ENCODE measurements at regions not wholly inside any gene's neighbourhood (a gene's known extent, or its start where the extent isn't known, plus 50 kb on each side); places are given as distances from the start of the nearest gene placed in this dataset.

DNA sequence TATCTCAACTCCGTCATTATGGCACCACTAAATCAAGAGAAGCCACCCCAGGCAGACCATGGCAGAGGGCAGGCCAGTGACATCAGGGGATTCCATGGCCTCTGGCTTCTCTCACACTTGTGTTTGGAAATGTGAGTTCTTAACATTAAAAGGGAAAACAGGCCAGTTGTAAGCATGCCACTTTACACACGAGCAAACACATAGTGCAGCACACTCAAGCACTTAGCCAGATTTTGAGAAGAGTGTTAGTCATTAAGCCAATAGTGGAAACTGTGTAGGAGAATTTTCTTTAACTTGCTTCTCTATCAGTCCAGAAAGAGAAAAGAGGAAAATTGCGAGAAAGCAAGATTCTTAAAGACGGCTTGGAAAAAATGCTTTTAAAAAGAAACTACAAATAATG, 401.5 kb downstream of the TDRD3 start:
- no peak for FAIRE-seq

DNA sequence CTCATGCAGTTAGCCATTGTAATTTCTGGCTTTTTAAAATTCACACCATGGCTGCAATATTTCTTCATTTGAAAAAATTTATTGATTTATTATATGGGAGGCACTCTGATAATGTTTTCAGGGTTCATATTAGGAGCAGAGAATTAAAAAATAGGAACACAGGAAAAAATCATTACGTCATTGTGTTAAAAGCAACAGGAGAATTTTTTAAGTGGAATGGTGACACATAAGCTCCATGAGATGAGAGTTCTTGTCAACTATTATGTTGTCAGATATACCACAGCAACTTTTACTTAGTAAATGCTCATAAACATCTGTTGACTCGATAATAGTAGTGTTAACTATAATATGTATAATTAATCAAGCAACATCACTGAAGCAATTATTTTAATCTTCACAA, 400.1 kb downstream of the TDRD3 start:
- TF ChIP-seq, protein P1, sequence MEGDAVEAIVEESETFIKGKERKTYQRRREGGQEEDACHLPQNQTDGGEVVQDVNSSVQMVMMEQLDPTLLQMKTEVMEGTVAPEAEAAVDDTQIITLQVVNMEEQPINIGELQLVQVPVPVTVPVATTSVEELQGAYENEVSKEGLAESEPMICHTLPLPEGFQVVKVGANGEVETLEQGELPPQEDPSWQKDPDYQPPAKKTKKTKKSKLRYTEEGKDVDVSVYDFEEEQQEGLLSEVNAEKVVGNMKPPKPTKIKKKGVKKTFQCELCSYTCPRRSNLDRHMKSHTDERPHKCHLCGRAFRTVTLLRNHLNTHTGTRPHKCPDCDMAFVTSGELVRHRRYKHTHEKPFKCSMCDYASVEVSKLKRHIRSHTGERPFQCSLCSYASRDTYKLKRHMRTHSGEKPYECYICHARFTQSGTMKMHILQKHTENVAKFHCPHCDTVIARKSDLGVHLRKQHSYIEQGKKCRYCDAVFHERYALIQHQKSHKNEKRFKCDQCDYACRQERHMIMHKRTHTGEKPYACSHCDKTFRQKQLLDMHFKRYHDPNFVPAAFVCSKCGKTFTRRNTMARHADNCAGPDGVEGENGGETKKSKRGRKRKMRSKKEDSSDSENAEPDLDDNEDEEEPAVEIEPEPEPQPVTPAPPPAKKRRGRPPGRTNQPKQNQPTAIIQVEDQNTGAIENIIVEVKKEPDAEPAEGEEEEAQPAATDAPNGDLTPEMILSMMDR (IDR thresholded peaks at IDR 0.05; ENCODE audit: borderline replicate concordance, extremely low read depth, insufficient read depth) = no peak
- Histone ChIP-seq H3K9ac (ENCODE audit: low read length in 3 of 3) (no peak overlapping the region), H3K27me3 (ENCODE audit: control insufficient read depth, insufficient read depth, low read length) (no peaks in the 10 kb centered on the region), H3K9me3 (ENCODE audit: control insufficient read depth in 2 of 3, insufficient read depth in 1 of 3, low read length in 3 of 3) (no peaks in the 10 kb centered on the region), H3K27ac (ENCODE audit: low read depth in 2 of 2, low read length in 2 of 2) (no peak overlapping the region), H3K4me3 (ENCODE audit: low read length in 3 of 3) (no peak overlapping the region), H3K36me3 (ENCODE audit: control insufficient read depth in 2 of 3, insufficient read depth in 3 of 3, low read length in 3 of 3) (no peaks in the 10 kb centered on the region), H3K4me1 (ENCODE audit: control insufficient read depth in 2 of 3, insufficient read depth in 2 of 3, low read depth in 1 of 3, low read length in 3 of 3) (no peaks in the 10 kb centered on the region)
- intact Hi-C loops (cut with DNase I) = no loop called here
- no peak for DNase-seq
- FAIRE-seq = no peak

More for the DNA sequence above, 401.5 kb downstream of the TDRD3 start:
- intact Hi-C loops (cut with DNase I) = no loop called here
- H3K27ac ChIP-seq (ENCODE audit: low read depth in 2 of 2, low read length in 2 of 2) = no peak overlapping the region
- H3K9ac ChIP-seq (ENCODE audit: low read length in 3 of 3) = no peak overlapping the region
- no peak for DNase-seq
- H3K9me3 ChIP-seq (ENCODE audit: control insufficient read depth in 2 of 3, insufficient read depth in 1 of 3, low read length in 3 of 3) = no peaks in the 10 kb centered on the region
- no peaks in the 10 kb centered on the region for H3K4me1 ChIP-seq (ENCODE audit: control insufficient read depth in 2 of 3, insufficient read depth in 2 of 3, low read depth in 1 of 3, low read length in 3 of 3)
- H3K36me3 ChIP-seq (ENCODE audit: control insufficient read depth in 2 of 3, insufficient read depth in 3 of 3, low read length in 3 of 3) = no peaks in the 10 kb centered on the region
- H3K4me3 ChIP-seq (ENCODE audit: low read length in 3 of 3) = no peak overlapping the region
- no peaks in the 10 kb centered on the region for H3K27me3 ChIP-seq (ENCODE audit: control insufficient read depth, insufficient read depth, low read length)
- TF ChIP-seq, protein P1 (IDR thresholded peaks at IDR 0.05; ENCODE audit: borderline replicate concordance, extremely low read depth, insufficient read depth) = no peak

DNA sequence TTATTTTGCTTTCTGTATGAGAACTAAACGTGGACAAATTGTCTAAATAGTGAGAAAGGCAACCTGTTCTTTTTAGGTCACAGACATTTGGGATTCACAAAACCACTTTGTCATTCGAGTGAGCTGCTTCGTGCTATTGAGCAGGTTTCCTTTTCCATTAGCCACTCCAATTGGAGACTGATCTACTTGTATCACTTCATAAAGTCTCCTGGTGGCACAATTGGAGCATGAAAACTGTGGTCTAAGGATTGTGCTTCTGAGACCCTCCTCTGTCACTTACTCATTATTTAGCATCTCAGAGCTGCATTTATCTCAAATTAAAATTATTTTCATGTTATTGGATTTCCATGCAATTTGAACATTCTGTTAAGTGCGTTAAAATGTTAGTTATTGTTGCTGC, 397.7 kb downstream of the TDRD3 start:
- Histone ChIP-seq H3K4me3 (ENCODE audit: low read length in 3 of 3) (no peak overlapping the region), H3K27ac (ENCODE audit: low read depth in 2 of 2, low read length in 2 of 2) (no peak overlapping the region), H3K36me3 (ENCODE audit: control insufficient read depth in 2 of 3, insufficient read depth in 3 of 3, low read length in 3 of 3) (no peaks in the 10 kb centered on the region), H3K4me1 (ENCODE audit: control insufficient read depth in 2 of 3, insufficient read depth in 2 of 3, low read depth in 1 of 3, low read length in 3 of 3) (no peaks in the 10 kb centered on the region), H3K27me3 (ENCODE audit: control insufficient read depth, insufficient read depth, low read length) (no peaks in the 10 kb centered on the region), H3K9me3 (ENCODE audit: control insufficient read depth in 2 of 3, insufficient read depth in 1 of 3, low read length in 3 of 3) (no peaks in the 10 kb centered on the region), H3K9ac (ENCODE audit: low read length in 3 of 3) (no peak overlapping the region)
- no peak for FAIRE-seq
- TF ChIP-seq, protein P1 (IDR thresholded peaks at IDR 0.05; ENCODE audit: borderline replicate concordance, extremely low read depth, insufficient read depth) = no peak
- intact Hi-C loops (cut with DNase I) = no loop called here
- DNase-seq = no peak

DNA sequence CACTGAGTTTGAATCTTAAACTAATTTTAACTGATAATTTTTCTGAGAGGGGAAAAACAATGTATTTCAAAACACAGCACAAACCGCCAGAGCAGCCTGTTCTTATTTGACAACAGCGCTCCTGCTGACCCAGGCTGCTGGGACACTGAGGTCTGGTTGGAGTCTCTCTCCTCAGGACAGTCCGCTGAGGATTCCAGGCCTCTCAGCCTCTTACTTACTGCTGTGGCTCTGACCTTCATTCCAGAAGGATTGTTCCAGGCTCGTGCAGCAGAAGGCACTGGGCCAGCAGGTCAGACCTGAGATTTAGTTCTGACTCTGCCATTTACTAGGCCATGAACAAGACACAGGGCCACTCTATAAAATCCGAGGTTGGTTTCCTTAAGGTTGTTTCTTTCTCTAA, 393.6 kb downstream of the TDRD3 start:
- H3K36me3 ChIP-seq (ENCODE audit: control insufficient read depth in 2 of 3, insufficient read depth in 3 of 3, low read length in 3 of 3) = no peaks in the 10 kb centered on the region
- H3K4me1 ChIP-seq (ENCODE audit: control insufficient read depth in 2 of 3, insufficient read depth in 2 of 3, low read depth in 1 of 3, low read length in 3 of 3) = no peaks in the 10 kb centered on the region
- no peak overlapping the region for H3K4me3 ChIP-seq (ENCODE audit: low read length in 3 of 3)
- intact Hi-C loops (cut with DNase I) = no loop called here
- TF ChIP-seq, protein P1 (IDR thresholded peaks at IDR 0.05; ENCODE audit: borderline replicate concordance, extremely low read depth, insufficient read depth) = no peak
- no peaks in the 10 kb centered on the region for H3K9me3 ChIP-seq (ENCODE audit: control insufficient read depth in 2 of 3, insufficient read depth in 1 of 3, low read length in 3 of 3)
- no peak for FAIRE-seq
- H3K27ac ChIP-seq (ENCODE audit: low read depth in 2 of 2, low read length in 2 of 2) = no peak overlapping the region
- H3K27me3 ChIP-seq (ENCODE audit: control insufficient read depth, insufficient read depth, low read length) = no peaks in the 10 kb centered on the region
- H3K9ac ChIP-seq (ENCODE audit: low read length in 3 of 3) = no peak overlapping the region
- DNase-seq = no peak

Data from kidney (tissue), 13 donors.